HEK293T (cell line): ENCODE measurements at regions not wholly inside any gene's neighbourhood (a gene's known extent, or its start where the extent isn't known, plus 50 kb on each side); places are given as distances from the start of the nearest gene placed in this dataset.

ENCODE experiments used
- BHLHE40 ChIP-seq: fragments of 450-650 bp; IDR thresholded peaks from 2 replicates; pipeline ENCODE4 v1.6.1; 2016; ENCODE audit warnings: mild to moderate bottlenecking, moderate library complexity, borderline replicate concordance
- ELF4 ChIP-seq: fragments of 450-650 bp; IDR thresholded peaks from 2 replicates; pipeline ENCODE4 v1.6.1; 2017; ENCODE audit warnings: antibody characterized with exemption
- FOXA1 ChIP-seq: fragments of 450-650 bp; IDR thresholded peaks from 2 replicates; pipeline ENCODE4 v1.6.1; 2016; ENCODE audit warnings: mild to moderate bottlenecking
- FOXM1 ChIP-seq: fragments of 450-650 bp; IDR thresholded peaks from 2 replicates; pipeline ENCODE4 v1.6.1; 2017; ENCODE audit warnings: mild to moderate bottlenecking, borderline replicate concordance
- HDGF ChIP-seq: fragments of 450-650 bp; IDR thresholded peaks from 2 replicates; pipeline ENCODE4 v1.6.1; 2017; ENCODE audit warnings: antibody characterized with exemption, borderline replicate concordance
- LEF1 ChIP-seq: fragments of 450-650 bp; IDR thresholded peaks from 2 replicates; pipeline ENCODE4 v1.6.1; 2017; ENCODE audit warnings: mild to moderate bottlenecking, borderline replicate concordance
- NFRKB ChIP-seq: fragments of 450-650 bp; IDR thresholded peaks from 2 replicates; pipeline ENCODE4 v1.6.1; 2016; ENCODE audit warnings: mild to moderate bottlenecking, moderate library complexity
- SP1 ChIP-seq: fragments of 450-650 bp; IDR thresholded peaks from 2 replicates; pipeline ENCODE4 v1.6.1; 2017
- SUZ12 ChIP-seq: fragments of 450-650 bp; IDR thresholded peaks from 2 replicates; pipeline ENCODE4 v1.6.1; 2016; ENCODE audit warnings: mild to moderate bottlenecking
- TARDBP ChIP-seq: fragments of 450-650 bp; IDR thresholded peaks from 2 replicates; pipeline ENCODE4 v1.6.1; 2016
- ZNF384 ChIP-seq: fragments of 450-650 bp; IDR thresholded peaks from 2 replicates; pipeline ENCODE4 v1.6.1; 2016
- TF ChIP-seq, protein P1 (sequence below): fragments of 450-650 bp; IDR thresholded peaks from 2 replicates; pipeline ENCODE4 v1.6.1; 2016

DNA sequence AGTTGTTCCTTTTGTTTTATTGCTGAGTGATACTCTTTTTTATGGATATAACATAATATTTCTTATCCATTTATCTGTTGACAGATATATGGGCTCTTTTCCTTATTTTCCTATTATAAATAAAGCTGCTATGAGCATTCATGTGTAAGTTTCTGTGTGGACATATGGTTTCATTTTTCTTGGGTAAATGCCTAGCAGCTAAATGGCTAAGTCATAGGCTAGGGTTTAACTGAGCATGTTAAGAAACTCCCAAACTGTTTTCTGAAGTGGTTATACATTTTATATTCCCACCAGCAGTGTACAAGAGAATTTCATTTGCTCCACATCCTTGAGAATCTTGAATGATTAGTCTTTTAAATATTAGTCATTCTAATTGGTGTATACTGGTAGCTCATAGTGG is 786.6 kb upstream of the CDH2 start:
- TF ChIP-seq FOXM1 (no peak), SUZ12 (no peak), HDGF (no peak), LEF1 (no peak), ZNF384 (no peak), BHLHE40 (no peak), NFRKB (no peak), FOXA1 (no peak), ELF4 (no peak), SP1 (no peak), TARDBP (no peak)
- TF ChIP-seq, protein P1, sequence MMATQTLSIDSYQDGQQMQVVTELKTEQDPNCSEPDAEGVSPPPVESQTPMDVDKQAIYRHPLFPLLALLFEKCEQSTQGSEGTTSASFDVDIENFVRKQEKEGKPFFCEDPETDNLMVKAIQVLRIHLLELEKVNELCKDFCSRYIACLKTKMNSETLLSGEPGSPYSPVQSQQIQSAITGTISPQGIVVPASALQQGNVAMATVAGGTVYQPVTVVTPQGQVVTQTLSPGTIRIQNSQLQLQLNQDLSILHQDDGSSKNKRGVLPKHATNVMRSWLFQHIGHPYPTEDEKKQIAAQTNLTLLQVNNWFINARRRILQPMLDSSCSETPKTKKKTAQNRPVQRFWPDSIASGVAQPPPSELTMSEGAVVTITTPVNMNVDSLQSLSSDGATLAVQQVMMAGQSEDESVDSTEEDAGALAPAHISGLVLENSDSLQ = no peak
